ENCODE measurements at regions not wholly inside any gene's neighbourhood (a gene's known extent, or its start where the extent isn't known, plus 50 kb on each side); places are given as distances from the start of the nearest gene placed in this dataset.

GRCh38 chr17:68789203-68789962 is 165.8 kb downstream of the ABCA8 start:
- no peak for TF ChIP-seq CTCF (IDR thresholded peaks at IDR 0.05)
- no peak for TF ChIP-seq POLR2A (IDR thresholded peaks at IDR 0.05)

Measured in adrenal gland (tissue), 5 donors.